GM23338 (cell line): ENCODE measurements at regions not wholly inside any gene's neighbourhood (a gene's known extent, or its start where the extent isn't known, plus 50 kb on each side); places are given as distances from the start of the nearest gene placed in this dataset.

ENCODE experiments used
- ATAC-seq: fragments of 200-7000 bp; cut with Tn5 transposase; 3 replicates; pipeline ENCODE4 v1.9.1; 2020
- DNase-seq: peaks from one replicate; pipeline ENCODE4 v3.0.0-alpha.2; 2015; ENCODE audit warnings: low spot score
- H2AFZ ChIP-seq: fragments of 200-600 bp; sonication (generic); 2 replicates; pipeline ENCODE4 v1.8.0; 2016; ENCODE audit warnings: antibody characterized with exemption, mild to moderate bottlenecking, moderate library complexity
- H3F3A ChIP-seq: fragments of 200-600 bp; sonication (generic); replicated peaks from 2 replicates; pipeline ENCODE4 v1.8.0; 2017; ENCODE audit warnings: antibody characterized with exemption, mixed run types, low read depth
- H3K27ac ChIP-seq: fragments of 200-600 bp; sonication (generic); 2 replicates; pipeline ENCODE4 v1.6.1; 2016; ENCODE audit warnings: low read depth
- H3K27me3 ChIP-seq: fragments of 200-600 bp; sonication (generic); 2 replicates; pipeline ENCODE4 v1.8.0; 2016; ENCODE audit warnings: mild to moderate bottlenecking, mixed run types, moderate library complexity; ENCODE audit not compliant: insufficient read depth
- H3K36me3 ChIP-seq: fragments of 200-600 bp; sonication (generic); 2 replicates; pipeline ENCODE4 v1.8.0; 2016; ENCODE audit warnings: mild to moderate bottlenecking; ENCODE audit not compliant: insufficient read depth
- H3K4me1 ChIP-seq: fragments of 200-600 bp; sonication (generic); 2 replicates; pipeline ENCODE4 v1.8.0; 2016; ENCODE audit warnings: mild to moderate bottlenecking, moderate library complexity; ENCODE audit not compliant: insufficient read depth
- H3K4me2 ChIP-seq: fragments of 200-600 bp; sonication (generic); 2 replicates; pipeline ENCODE4 v1.7.1; 2017; ENCODE audit warnings: mixed run types
- H3K4me3 ChIP-seq: fragments of 200-600 bp; sonication (generic); 2 replicates; pipeline ENCODE4 v1.6.1; 2016; ENCODE audit warnings: mixed run types
- H3K79me2 ChIP-seq: fragments of 200-600 bp; sonication (generic); replicated peaks from 2 replicates; pipeline ENCODE4 v1.8.0; 2017; ENCODE audit warnings: mild to moderate bottlenecking; ENCODE audit not compliant: insufficient read depth
- H3K9me2 ChIP-seq: fragments of 200-600 bp; sonication (generic); 2 replicates; pipeline ENCODE4 v1.8.0; 2017; ENCODE audit not compliant: insufficient read depth
- H4K20me1 ChIP-seq: fragments of 200-600 bp; sonication (generic); replicated peaks from 2 replicates; pipeline ENCODE4 v1.8.0; 2017; ENCODE audit warnings: mild to moderate bottlenecking; ENCODE audit not compliant: insufficient read depth
- H3K27ac Mint-ChIP-seq: 2 replicates; pipeline ENCODE4 v1.8.0; 2020; ENCODE audit warnings: inconsistent platforms, mild to moderate bottlenecking, moderate library complexity, mixed read lengths
- H3K27me3 Mint-ChIP-seq: 3 replicates; pipeline ENCODE4 v1.8.0; 2022; ENCODE audit warnings: low read depth, mild to moderate bottlenecking, moderate library complexity, mixed read lengths, inconsistent platforms; ENCODE audit not compliant: insufficient read depth, poor library complexity
- H3K36me3 Mint-ChIP-seq: 3 replicates; pipeline ENCODE4 v1.8.0; 2021; ENCODE audit warnings: low read depth, mild to moderate bottlenecking, inconsistent platforms, moderate library complexity, mixed read lengths
- H3K4me1 Mint-ChIP-seq: 3 replicates; pipeline ENCODE4 v1.8.0; 2020; ENCODE audit warnings: mild to moderate bottlenecking, inconsistent platforms, mixed read lengths
- H3K4me3 Mint-ChIP-seq: 3 replicates; pipeline ENCODE4 v1.8.0; 2021; ENCODE audit warnings: moderate library complexity, mild to moderate bottlenecking, inconsistent platforms, mixed read lengths
- H3K9me3 Mint-ChIP-seq: 3 replicates; pipeline ENCODE4 v1.8.0; 2020; ENCODE audit warnings: moderate library complexity, mild to moderate bottlenecking, inconsistent platforms, mixed read lengths
- CREB1 ChIP-seq: fragments of 250-450 bp; sonication (Bioruptor Pico); IDR thresholded peaks from 2 replicates; pipeline ENCODE4 v1.5.0; 2020; ENCODE audit warnings: low read depth, mild to moderate bottlenecking, moderate library complexity
- EZH2 ChIP-seq: fragments of 200-600 bp; sonication (generic); IDR thresholded peaks from one replicate; pipeline ENCODE4 v1.8.0; 2017; ENCODE audit warnings: antibody characterized with exemption, mild to moderate bottlenecking, low read depth; ENCODE audit not compliant: unreplicated experiment
- EZH2phosphoT487 ChIP-seq: fragments of 200-600 bp; sonication (generic); IDR thresholded peaks from one replicate; pipeline ENCODE4 v1.8.1; 2018; ENCODE audit warnings: antibody characterized with exemption; ENCODE audit not compliant: unreplicated experiment
- NANOG ChIP-seq: IDR thresholded peaks from 2 replicates; pipeline ENCODE4 v1.6.1; 2016; ENCODE audit warnings: antibody characterized with exemption, borderline replicate concordance
- STAT1 ChIP-seq: IDR thresholded peaks from one replicate; pipeline ENCODE4 v1.6.1; 2016; ENCODE audit warnings: antibody characterized with exemption; ENCODE audit not compliant: unreplicated experiment
- TF ChIP-seq, protein P1 (sequence below): IDR thresholded peaks from 2 replicates; pipeline ENCODE4 v1.6.1; 2016; ENCODE audit warnings: antibody characterized with exemption
- TF ChIP-seq, protein P2 (sequence below), 2 experiments: fragments of 200-600 bp in 1 of 2; sonication (generic) in 1 of 2; conservative IDR thresholded peaks; 2 replicates each; pipeline versions ENCODE4 v1.5.1 to v1.6.1; 2016 to 2017; ENCODE audit warnings: antibody characterized with exemption in 2 of 2, low read depth in 2 of 2, mild to moderate bottlenecking in 2 of 2, moderate library complexity in 1 of 2
- TF ChIP-seq, protein P3 (sequence below): IDR thresholded peaks from one replicate; pipeline ENCODE4 v1.6.1; 2018; ENCODE audit warnings: antibody characterized with exemption; ENCODE audit not compliant: unreplicated experiment

DNA sequence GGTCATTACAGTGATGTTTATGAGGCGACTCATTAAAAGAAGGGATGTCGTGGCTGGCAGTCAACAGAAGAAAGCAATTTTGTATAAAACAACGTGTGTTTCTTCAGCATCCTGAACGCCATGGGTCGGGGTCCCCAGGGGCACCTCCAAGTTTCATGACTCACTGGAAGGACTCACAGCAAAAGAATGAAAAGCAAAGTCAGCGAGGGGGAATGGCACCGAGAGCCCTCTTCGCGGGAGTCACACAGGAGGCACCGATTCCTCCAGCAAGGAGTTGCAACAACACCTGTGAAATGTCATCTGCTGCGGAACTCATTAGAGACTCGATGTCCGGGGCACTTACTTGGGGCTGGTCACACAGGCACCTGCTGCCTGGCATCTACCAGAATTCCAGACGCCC, 130.7 kb upstream of the PEG3 start (continued):
- TF ChIP-seq, protein P1, sequence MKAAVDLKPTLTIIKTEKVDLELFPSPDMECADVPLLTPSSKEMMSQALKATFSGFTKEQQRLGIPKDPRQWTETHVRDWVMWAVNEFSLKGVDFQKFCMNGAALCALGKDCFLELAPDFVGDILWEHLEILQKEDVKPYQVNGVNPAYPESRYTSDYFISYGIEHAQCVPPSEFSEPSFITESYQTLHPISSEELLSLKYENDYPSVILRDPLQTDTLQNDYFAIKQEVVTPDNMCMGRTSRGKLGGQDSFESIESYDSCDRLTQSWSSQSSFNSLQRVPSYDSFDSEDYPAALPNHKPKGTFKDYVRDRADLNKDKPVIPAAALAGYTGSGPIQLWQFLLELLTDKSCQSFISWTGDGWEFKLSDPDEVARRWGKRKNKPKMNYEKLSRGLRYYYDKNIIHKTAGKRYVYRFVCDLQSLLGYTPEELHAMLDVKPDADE, result no peak
- TF ChIP-seq NANOG, result no peak
- no peak for TF ChIP-seq EZH2
- no peak for TF ChIP-seq CREB1 (CRISPR knock-in tag)

DNA sequence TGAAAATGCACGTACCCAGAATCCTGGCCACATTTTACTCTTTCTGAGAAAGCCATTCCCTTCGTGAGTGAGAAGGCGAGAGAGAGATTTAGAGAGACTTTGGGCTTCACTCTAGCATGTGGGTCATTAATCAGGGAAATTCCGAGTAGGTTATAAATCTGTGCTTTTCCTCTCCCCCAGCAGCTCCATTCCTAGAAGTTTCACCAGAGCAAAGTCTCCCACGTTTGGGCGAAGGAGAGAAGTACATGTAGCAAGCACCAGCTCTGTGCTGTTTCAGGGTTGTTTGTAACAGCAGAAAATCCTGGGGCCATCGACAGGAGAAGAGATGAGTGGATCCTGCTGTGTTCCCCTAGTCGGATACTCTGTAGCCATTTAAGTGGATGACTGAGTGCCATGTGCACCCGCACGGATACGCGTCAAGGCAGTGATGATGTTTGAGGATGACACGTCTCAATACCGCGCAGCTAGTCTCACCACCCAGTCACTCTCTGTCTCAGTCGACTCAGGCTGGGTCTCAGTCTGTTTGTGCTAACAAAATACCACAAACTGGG, 131.8 kb upstream of the PEG3 start:
- Mint-ChIP-seq H3K4me1 (no peaks in the 10 kb centered on the region), H3K9me3 (peaks cover 97% of the 10 kb centered on the region), H3K4me3 (no peak overlapping the region), H3K27ac (no peak overlapping the region), H3K36me3 (peaks cover 39% of the 10 kb centered on the region), H3K27me3 (peaks cover 3% of the 10 kb centered on the region)
- ATAC-seq, result no peak
- Histone ChIP-seq H3K36me3 (no peaks in the 10 kb centered on the region), H3K4me3 (no peak overlapping the region), H3K27me3 (no peaks in the 10 kb centered on the region), H3K4me1 (no peaks in the 10 kb centered on the region), H3F3A (no peaks in the 10 kb centered on the region), H3K79me2 (no peaks in the 10 kb centered on the region), H3K9me2 (no peaks in the 10 kb centered on the region), H3K27ac (no peak overlapping the region), H3K4me2 (no peak overlapping the region), H4K20me1 (no peaks in the 10 kb centered on the region), H2AFZ (no peak overlapping the region)
- DNase-seq, result no peak
- TF ChIP-seq CREB1 (CRISPR knock-in tag) (no peak), STAT1 (no peak), EZH2phosphoT487 (no peak), NANOG (no peak)
- TF ChIP-seq, protein P2, sequence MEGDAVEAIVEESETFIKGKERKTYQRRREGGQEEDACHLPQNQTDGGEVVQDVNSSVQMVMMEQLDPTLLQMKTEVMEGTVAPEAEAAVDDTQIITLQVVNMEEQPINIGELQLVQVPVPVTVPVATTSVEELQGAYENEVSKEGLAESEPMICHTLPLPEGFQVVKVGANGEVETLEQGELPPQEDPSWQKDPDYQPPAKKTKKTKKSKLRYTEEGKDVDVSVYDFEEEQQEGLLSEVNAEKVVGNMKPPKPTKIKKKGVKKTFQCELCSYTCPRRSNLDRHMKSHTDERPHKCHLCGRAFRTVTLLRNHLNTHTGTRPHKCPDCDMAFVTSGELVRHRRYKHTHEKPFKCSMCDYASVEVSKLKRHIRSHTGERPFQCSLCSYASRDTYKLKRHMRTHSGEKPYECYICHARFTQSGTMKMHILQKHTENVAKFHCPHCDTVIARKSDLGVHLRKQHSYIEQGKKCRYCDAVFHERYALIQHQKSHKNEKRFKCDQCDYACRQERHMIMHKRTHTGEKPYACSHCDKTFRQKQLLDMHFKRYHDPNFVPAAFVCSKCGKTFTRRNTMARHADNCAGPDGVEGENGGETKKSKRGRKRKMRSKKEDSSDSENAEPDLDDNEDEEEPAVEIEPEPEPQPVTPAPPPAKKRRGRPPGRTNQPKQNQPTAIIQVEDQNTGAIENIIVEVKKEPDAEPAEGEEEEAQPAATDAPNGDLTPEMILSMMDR (conservative IDR thresholded peaks at IDR 0.05; ENCODE audit: low read depth in 2 of 2), result no peak
- TF ChIP-seq, protein P3, sequence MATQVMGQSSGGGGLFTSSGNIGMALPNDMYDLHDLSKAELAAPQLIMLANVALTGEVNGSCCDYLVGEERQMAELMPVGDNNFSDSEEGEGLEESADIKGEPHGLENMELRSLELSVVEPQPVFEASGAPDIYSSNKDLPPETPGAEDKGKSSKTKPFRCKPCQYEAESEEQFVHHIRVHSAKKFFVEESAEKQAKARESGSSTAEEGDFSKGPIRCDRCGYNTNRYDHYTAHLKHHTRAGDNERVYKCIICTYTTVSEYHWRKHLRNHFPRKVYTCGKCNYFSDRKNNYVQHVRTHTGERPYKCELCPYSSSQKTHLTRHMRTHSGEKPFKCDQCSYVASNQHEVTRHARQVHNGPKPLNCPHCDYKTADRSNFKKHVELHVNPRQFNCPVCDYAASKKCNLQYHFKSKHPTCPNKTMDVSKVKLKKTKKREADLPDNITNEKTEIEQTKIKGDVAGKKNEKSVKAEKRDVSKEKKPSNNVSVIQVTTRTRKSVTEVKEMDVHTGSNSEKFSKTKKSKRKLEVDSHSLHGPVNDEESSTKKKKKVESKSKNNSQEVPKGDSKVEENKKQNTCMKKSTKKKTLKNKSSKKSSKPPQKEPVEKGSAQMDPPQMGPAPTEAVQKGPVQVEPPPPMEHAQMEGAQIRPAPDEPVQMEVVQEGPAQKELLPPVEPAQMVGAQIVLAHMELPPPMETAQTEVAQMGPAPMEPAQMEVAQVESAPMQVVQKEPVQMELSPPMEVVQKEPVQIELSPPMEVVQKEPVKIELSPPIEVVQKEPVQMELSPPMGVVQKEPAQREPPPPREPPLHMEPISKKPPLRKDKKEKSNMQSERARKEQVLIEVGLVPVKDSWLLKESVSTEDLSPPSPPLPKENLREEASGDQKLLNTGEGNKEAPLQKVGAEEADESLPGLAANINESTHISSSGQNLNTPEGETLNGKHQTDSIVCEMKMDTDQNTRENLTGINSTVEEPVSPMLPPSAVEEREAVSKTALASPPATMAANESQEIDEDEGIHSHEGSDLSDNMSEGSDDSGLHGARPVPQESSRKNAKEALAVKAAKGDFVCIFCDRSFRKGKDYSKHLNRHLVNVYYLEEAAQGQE, result no peak
